ENCODE measurements at regions not wholly inside any gene's neighbourhood (a gene's known extent, or its start where the extent isn't known, plus 50 kb on each side); places are given as distances from the start of the nearest gene placed in this dataset.

DNA sequence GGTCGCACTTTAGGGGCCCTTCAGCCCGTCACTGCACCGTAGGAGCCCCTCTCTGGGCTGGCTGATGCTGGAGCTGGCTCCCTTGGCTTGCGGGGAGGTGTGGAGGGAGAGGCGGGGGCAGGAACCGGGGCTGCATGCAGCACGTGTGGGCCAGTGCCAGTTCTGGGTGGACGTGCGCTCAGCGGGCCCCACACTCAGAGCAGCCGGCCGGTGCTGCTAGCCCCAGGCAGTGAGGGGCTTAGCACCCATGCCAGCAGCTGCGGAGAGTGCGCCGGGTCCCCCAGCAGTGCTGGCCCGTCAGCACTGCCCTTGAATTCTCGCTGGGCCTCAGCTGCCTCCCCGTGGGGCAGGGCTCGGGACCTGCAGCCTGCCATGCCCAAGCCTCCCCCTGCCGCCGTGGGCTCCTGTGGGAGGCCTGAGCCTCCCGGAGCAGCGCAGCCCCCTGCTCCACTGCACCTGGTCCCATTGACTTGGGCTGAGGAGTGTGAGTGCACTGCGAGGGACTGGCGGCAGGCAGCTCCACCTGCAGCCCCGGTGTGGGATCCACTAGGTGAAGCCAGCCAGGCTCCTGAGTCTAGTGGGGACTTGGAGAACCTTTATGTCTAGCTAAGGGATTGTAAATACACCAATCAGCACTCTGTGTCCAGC, 108.8 kb upstream of the RASGEF1B start:
- ChIA-PET CTCF (no interaction called here), POLR2A (no interaction called here)
- Mint-ChIP-seq H3K27ac (ENCODE audit: low read depth, unreplicated experiment) (no peak overlapping the region), H3K4me1 (ENCODE audit: insufficient read depth, unreplicated experiment) (peaks cover 10% of the 10 kb centered on the region), H3K36me3 (ENCODE audit: insufficient read depth, unreplicated experiment) (no peaks in the 10 kb centered on the region), H3K27me3 (ENCODE audit: insufficient read depth, unreplicated experiment) (no peaks in the 10 kb centered on the region), H3K4me3 (ENCODE audit: unreplicated experiment) (no peak overlapping the region), H3K9me3 (ENCODE audit: unreplicated experiment) (no peaks in the 10 kb centered on the region)
- no TSS peak for BruUV-seq (replicated peaks)
- intact Hi-C loops (cut with micrococcal nuclease), result no loop called here
- TF ChIP-seq, protein P1, sequence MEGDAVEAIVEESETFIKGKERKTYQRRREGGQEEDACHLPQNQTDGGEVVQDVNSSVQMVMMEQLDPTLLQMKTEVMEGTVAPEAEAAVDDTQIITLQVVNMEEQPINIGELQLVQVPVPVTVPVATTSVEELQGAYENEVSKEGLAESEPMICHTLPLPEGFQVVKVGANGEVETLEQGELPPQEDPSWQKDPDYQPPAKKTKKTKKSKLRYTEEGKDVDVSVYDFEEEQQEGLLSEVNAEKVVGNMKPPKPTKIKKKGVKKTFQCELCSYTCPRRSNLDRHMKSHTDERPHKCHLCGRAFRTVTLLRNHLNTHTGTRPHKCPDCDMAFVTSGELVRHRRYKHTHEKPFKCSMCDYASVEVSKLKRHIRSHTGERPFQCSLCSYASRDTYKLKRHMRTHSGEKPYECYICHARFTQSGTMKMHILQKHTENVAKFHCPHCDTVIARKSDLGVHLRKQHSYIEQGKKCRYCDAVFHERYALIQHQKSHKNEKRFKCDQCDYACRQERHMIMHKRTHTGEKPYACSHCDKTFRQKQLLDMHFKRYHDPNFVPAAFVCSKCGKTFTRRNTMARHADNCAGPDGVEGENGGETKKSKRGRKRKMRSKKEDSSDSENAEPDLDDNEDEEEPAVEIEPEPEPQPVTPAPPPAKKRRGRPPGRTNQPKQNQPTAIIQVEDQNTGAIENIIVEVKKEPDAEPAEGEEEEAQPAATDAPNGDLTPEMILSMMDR (IDR thresholded peaks at IDR 0.05; ENCODE audit: unreplicated experiment), result no peak
- DNase-seq (ENCODE audit: unreplicated experiment), result no peak

DNA sequence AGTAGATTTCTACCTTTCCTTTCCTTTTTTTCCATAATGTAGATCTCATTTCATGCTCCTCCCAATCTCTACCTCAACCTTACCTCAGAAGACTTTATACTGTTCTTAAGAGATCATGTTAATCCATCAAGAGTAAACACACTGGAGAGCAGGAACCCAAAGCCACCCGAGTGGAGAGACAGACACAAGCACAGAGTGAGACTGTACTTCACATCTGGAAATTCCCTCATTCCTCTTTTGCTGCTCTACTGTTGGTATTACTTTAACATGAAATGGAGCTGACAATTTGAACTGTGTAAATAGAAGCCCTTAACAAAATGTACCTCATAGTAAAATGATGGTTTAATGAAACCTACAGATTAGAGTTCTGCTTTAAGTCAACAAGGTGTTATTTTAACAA, 105.7 kb upstream of the RASGEF1B start:
- no peaks in the 10 kb centered on the region for H3K27me3 Mint-ChIP-seq (ENCODE audit: insufficient read depth, unreplicated experiment)
- H3K9me3 Mint-ChIP-seq (ENCODE audit: unreplicated experiment), result no peaks in the 10 kb centered on the region
- ChIA-PET POLR2A (no interaction called here), CTCF (interaction anchor here (0.6 kb wide), 2 partner anchors 54 to 621 kb away, joined by 3 to 4 read pairs; no protein-coding TSS in a partner anchor)
- H3K36me3 Mint-ChIP-seq (ENCODE audit: insufficient read depth, unreplicated experiment), result no peaks in the 10 kb centered on the region
- DNase-seq (ENCODE audit: unreplicated experiment), result no peak
- H3K4me3 Mint-ChIP-seq (ENCODE audit: unreplicated experiment), result no peak overlapping the region
- H3K4me1 Mint-ChIP-seq (ENCODE audit: insufficient read depth, unreplicated experiment), result peaks cover 10% of the 10 kb centered on the region
- TF ChIP-seq, protein P1 (IDR thresholded peaks at IDR 0.05; ENCODE audit: unreplicated experiment), result no peak
- intact Hi-C loops (cut with micrococcal nuclease), result no loop called here
- BruUV-seq (replicated peaks), result no TSS peak
- no peak overlapping the region for H3K27ac Mint-ChIP-seq (ENCODE audit: low read depth, unreplicated experiment)

GRCh38 chr4:81574991-81575390, 103.3 kb upstream of the RASGEF1B start:
- POLR2A ChIA-PET, result no interaction called here
- BruUV-seq (replicated peaks), result no TSS peak
- no peak for DNase-seq (ENCODE audit: unreplicated experiment)
- no peaks in the 10 kb centered on the region for H3K36me3 Mint-ChIP-seq (ENCODE audit: insufficient read depth, unreplicated experiment)
- intact Hi-C loops (cut with micrococcal nuclease), result no loop called here
- H3K27ac Mint-ChIP-seq (ENCODE audit: low read depth, unreplicated experiment), result no peak overlapping the region
- H3K9me3 Mint-ChIP-seq (ENCODE audit: unreplicated experiment), result no peaks in the 10 kb centered on the region
- CTCF ChIA-PET, result interaction anchor here (0.6 kb wide), 1 partner anchor 35 kb away, joined by 3 read pairs; no protein-coding TSS in a partner anchor
- no peaks in the 10 kb centered on the region for H3K27me3 Mint-ChIP-seq (ENCODE audit: insufficient read depth, unreplicated experiment)
- H3K4me1 Mint-ChIP-seq (ENCODE audit: insufficient read depth, unreplicated experiment), result peaks cover 10% of the 10 kb centered on the region
- no peak overlapping the region for H3K4me3 Mint-ChIP-seq (ENCODE audit: unreplicated experiment)
- TF ChIP-seq, protein P1 (IDR thresholded peaks at IDR 0.05; ENCODE audit: unreplicated experiment), result no peak

GRCh38 chr4:81573840-81574239, 102.1 kb upstream of the RASGEF1B start:
- ChIA-PET CTCF (interaction anchor here (0.5 to 1.7 kb wide), 4 partner anchors 10 to 107 kb away, joined by 3 to 5 read pairs (median 4); no protein-coding TSS in a partner anchor), POLR2A (no interaction called here)
- Mint-ChIP-seq H3K9me3 (ENCODE audit: unreplicated experiment) (no peaks in the 10 kb centered on the region), H3K27ac (ENCODE audit: low read depth, unreplicated experiment) (no peak overlapping the region), H3K27me3 (ENCODE audit: insufficient read depth, unreplicated experiment) (no peaks in the 10 kb centered on the region), H3K4me1 (ENCODE audit: insufficient read depth, unreplicated experiment) (peaks cover 4% of the 10 kb centered on the region), H3K4me3 (ENCODE audit: unreplicated experiment) (no peak overlapping the region), H3K36me3 (ENCODE audit: insufficient read depth, unreplicated experiment) (no peaks in the 10 kb centered on the region)
- TF ChIP-seq, protein P1 (IDR thresholded peaks at IDR 0.05; ENCODE audit: unreplicated experiment), result no peak
- intact Hi-C loops (cut with micrococcal nuclease), result no loop called here
- no peak for DNase-seq (ENCODE audit: unreplicated experiment)
- no TSS peak for BruUV-seq (replicated peaks)
